Peyer's patch (tissue), 4 donors: ENCODE measurements at regions not wholly inside any gene's neighbourhood (a gene's known extent, or its start where the extent isn't known, plus 50 kb on each side); places are given as distances from the start of the nearest gene placed in this dataset.

Source experiments
- DNase-seq, 3 donors: peaks; one replicate each; pipeline ENCODE4 v3.0.0-alpha.2; 2017 to 2019
- H3K27ac ChIP-seq, 4 donors: fragments of 200-600 bp; sonication (generic); one replicate each; pipeline ENCODE4 v1.5.1; 2016 to 2019
- H3K27me3 ChIP-seq, 2 donors: fragments of 200-600 bp; sonication (generic); one replicate each; pipeline ENCODE4 v1.5.1; 2019
- H3K36me3 ChIP-seq, 3 donors: fragments of 200-600 bp; sonication (generic); one replicate each; pipeline ENCODE4 v1.5.1; 2016 to 2019
- H3K4me1 ChIP-seq, 4 donors: fragments of 200-600 bp; sonication (generic); one replicate each; pipeline ENCODE4 v1.5.1; 2016 to 2019
- H3K4me3 ChIP-seq, 4 donors: fragments of 200-600 bp; sonication (generic); 1 replicate in 3 of 4; 2 replicates in 1 of 4; pipeline ENCODE4 v1.5.1; 2016 to 2019; ENCODE audit warnings: mild to moderate bottlenecking in 1 of 4
- H3K9me3 ChIP-seq, 4 donors: fragments of 200-600 bp; sonication (generic); one replicate each; pipeline ENCODE4 v1.5.1; 2016 to 2019; ENCODE audit warnings: mild to moderate bottlenecking in 1 of 4
- CTCF ChIP-seq, 6 experiments: fragments of 450-650 bp in 4 of 6; fragments of 200-600 bp in 2 of 6; sonication (generic) in 1 of 6; IDR thresholded peaks; one replicate each; pipeline ENCODE4 v1.5.1; 2017 to 2019; ENCODE audit warnings: antibody characterized with exemption in 6 of 6, mild to moderate bottlenecking in 3 of 6, moderate library complexity in 1 of 6
- POLR2A ChIP-seq, 2 donors: fragments of 450-650 bp; IDR thresholded peaks; one replicate each; pipeline ENCODE4 v1.5.1; 2017; ENCODE audit warnings: antibody characterized with exemption in 2 of 2, mild to moderate bottlenecking in 2 of 2, moderate library complexity in 2 of 2

- Histone ChIP-seq H3K9me3 (no peaks in the 10 kb centered on the region), H3K4me3 (no peak overlapping the region), H3K27me3 (no peaks in the 10 kb centered on the region), H3K36me3 (no peaks in the 10 kb centered on the region), H3K4me1 (no peaks in the 10 kb centered on the region), H3K27ac (no peak overlapping the region)
- no peak for DNase-seq
- TF ChIP-seq CTCF (IDR thresholded peaks at IDR 0.05) (no peak), POLR2A (IDR thresholded peaks at IDR 0.05) (no peak)
Observed at GRCh38 chr12:73950507-73950906, 587.1 kb upstream of the ATXN7L3B start.

GRCh38 chr12:73951956-73952703, 585.5 kb upstream of the ATXN7L3B start:
- no peaks in the 10 kb centered on the region for H3K27me3 ChIP-seq
- no peaks in the 10 kb centered on the region for H3K36me3 ChIP-seq
- TF ChIP-seq POLR2A (IDR thresholded peaks at IDR 0.05) = no peak
- TF ChIP-seq CTCF (IDR thresholded peaks at IDR 0.05) = no peak
- H3K9me3 ChIP-seq = no peaks in the 10 kb centered on the region
- H3K4me3 ChIP-seq = no peak overlapping the region
- no peak overlapping the region for H3K27ac ChIP-seq
- DNase-seq = no peak
- no peaks in the 10 kb centered on the region for H3K4me1 ChIP-seq

GRCh38 chr12:73964641-73965040, 573.0 kb upstream of the ATXN7L3B start:
- Histone ChIP-seq H3K27me3 (no peaks in the 10 kb centered on the region), H3K4me3 (no peak overlapping the region), H3K36me3 (no peaks in the 10 kb centered on the region), H3K27ac (no peak overlapping the region), H3K4me1 (no peaks in the 10 kb centered on the region), H3K9me3 (no peaks in the 10 kb centered on the region)
- no peak for DNase-seq
- no peak for TF ChIP-seq CTCF (IDR thresholded peaks at IDR 0.05)
- no peak for TF ChIP-seq POLR2A (IDR thresholded peaks at IDR 0.05)

- no peak overlapping the region for H3K27ac ChIP-seq
- H3K4me3 ChIP-seq = no peak overlapping the region
- no peak for TF ChIP-seq POLR2A (IDR thresholded peaks at IDR 0.05)
- no peak for TF ChIP-seq CTCF (IDR thresholded peaks at IDR 0.05)
- H3K4me1 ChIP-seq = no peaks in the 10 kb centered on the region
- no peaks in the 10 kb centered on the region for H3K27me3 ChIP-seq
- no peaks in the 10 kb centered on the region for H3K36me3 ChIP-seq
- no peak for DNase-seq
- H3K9me3 ChIP-seq = no peaks in the 10 kb centered on the region
Observed at GRCh38 chr12:73973486-73973885, 564.1 kb upstream of the ATXN7L3B start.

- no peaks in the 10 kb centered on the region for H3K9me3 ChIP-seq
- TF ChIP-seq POLR2A (IDR thresholded peaks at IDR 0.05) = no peak
- no peak for TF ChIP-seq CTCF (IDR thresholded peaks at IDR 0.05)
- H3K36me3 ChIP-seq = no peaks in the 10 kb centered on the region
- H3K4me3 ChIP-seq = no peak overlapping the region
- no peaks in the 10 kb centered on the region for H3K27me3 ChIP-seq
- no peaks in the 10 kb centered on the region for H3K4me1 ChIP-seq
- DNase-seq = no peak
- H3K27ac ChIP-seq = no peak overlapping the region
Observed at GRCh38 chr12:73984552-73984951, 553.1 kb upstream of the ATXN7L3B start.

- no peak for DNase-seq
- Histone ChIP-seq H3K36me3 (no peaks in the 10 kb centered on the region), H3K4me1 (no peaks in the 10 kb centered on the region), H3K27me3 (no peaks in the 10 kb centered on the region), H3K27ac (no peak overlapping the region), H3K4me3 (no peak overlapping the region), H3K9me3 (no peaks in the 10 kb centered on the region)
- no peak for TF ChIP-seq CTCF (IDR thresholded peaks at IDR 0.05)
- no peak for TF ChIP-seq POLR2A (IDR thresholded peaks at IDR 0.05)
Observed at GRCh38 chr12:73991138-73991537, 546.5 kb upstream of the ATXN7L3B start.
